ENCODE measurements at regions not wholly inside any gene's neighbourhood (a gene's known extent, or its start where the extent isn't known, plus 50 kb on each side); places are given as distances from the start of the nearest gene placed in this dataset.

DNA sequence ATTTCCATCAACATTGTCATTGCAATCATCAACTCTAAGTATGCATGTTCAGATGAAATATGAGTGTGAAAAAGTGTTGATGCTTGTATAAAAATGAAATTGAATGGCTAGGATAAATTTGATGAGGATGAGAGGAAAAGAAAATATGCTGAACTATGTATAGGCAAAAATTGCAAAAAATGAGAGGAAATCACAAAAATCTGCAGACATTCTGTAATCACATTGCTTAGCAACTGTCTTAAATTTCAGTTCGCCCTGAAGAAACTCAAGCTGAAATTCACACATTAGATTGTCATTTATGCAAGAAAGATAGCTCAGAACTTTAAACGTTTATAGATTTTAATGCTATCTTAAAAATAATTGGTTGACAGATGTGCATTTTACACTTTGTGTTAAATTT, 1098.8 kb upstream of the IGFBP7 start:
- DNase-seq (ENCODE audit: low read depth in 2 of 2): no peak

DNA sequence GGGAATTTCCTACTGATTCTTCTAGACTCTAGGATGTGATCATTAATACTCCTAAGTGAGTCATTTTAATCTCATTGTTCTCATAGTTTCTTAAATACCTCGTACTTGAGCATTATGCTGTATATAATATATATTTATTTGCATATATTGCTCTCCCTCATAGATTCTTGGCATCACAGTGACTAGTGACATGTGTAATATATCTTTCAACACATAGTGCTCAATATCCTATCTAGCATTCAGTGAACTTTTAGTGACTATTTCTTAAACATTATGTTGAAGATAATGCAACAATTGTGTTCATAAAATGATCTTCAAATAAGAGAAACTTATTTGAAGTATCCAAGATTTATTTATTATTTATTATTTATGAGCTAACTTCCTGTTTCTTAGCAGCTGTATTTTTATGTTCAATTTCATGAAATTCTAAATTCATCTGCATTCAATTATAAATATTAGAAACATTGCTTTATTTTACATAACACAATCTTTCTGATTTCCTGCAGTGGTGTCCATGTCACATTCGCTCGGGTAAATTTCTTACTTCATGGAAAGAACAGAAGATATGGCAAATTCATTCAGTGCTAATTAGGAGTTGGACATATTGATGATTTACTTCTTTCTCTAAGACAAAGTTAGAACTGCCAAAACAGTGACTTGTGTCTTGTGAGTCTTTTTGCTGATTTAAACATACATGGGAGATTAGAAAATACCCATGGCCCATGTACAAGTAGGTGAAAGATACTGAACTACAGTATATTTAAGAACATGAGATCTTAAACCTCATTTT, 1095.5 kb upstream of the IGFBP7 start:
- DNase-seq (ENCODE audit: low read depth in 2 of 2): no peak

DNA sequence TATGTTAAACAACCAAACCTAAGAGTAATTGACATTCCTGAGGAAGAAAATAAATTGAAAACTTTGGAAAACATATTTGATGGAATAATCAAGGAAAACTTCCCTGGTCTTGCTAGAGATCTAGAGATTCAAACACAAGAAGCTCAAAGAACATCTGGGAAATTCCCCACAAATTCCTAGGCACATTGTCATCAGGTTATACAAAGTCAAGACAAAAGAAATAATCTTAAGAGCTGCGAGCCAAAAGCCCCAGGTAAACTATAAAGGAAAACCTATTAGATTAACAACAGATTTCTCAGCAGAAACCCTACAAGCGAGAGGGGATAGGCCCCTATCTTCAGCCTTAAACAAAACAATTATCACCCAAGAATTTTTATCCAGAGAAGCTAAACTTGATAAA, 1082.0 kb upstream of the IGFBP7 start:
- DNase-seq (ENCODE audit: low read depth in 2 of 2): no peak

DNA sequence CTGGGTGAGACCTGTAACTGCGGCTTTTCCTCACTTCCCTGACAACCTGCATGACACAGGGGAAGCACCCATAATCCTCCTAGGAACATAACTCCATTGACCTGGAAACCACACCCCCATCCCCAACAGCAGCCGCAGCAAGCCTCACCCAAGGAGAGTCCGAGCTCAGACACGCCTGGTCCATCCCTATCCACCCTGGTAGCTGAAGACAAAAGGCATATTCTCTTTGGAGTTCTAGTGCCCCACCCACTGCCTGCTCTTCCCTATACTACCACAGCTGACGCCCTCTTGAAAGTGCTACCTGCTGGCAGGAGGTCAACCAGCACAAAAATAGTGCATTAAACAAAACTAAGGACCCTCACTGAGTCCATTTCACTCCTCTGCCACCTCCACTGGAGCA, 1080.9 kb upstream of the IGFBP7 start:
- DNase-seq (ENCODE audit: low read depth in 2 of 2): no peak

DNA sequence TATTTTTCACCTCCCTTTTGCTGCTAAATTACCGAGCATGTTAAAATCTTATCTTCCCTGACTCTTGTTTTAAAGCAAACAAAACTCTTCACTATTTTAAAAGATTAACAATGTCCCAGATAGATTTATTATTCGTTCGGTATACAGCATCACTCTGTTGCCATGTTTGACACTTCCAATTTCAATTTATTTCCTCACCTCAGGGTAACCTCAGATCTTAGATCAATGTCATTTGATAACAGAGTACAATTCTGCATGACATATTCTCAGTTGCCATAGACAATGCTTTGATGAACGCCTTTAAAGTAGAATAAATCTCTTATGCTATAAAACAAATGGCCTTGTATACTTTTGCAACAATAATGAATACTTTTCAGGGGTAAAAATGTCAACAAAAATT, 1078.1 kb upstream of the IGFBP7 start:
- DNase-seq (ENCODE audit: low read depth in 2 of 2): no peak

DNA sequence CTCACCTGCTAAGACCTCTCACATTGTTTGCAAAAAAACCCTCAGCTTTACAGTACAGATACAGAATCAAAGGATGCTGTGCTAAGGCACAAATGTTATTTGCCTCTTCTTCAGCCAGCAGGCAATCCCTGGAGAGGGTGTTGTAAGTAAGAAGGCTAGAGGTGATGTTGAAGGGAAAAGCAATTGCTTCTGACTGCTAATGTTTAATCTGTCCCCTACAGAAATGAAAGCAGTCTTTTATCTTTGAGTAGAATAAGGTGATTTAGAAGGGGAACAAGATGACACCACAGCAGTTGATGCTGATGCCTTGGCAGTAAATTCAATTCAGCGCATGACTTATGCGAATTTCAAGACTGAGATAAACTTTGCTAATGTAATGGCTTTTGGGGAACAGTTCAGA, 1064.8 kb upstream of the IGFBP7 start:
- DNase-seq (ENCODE audit: low read depth in 2 of 2): no peak

DNA sequence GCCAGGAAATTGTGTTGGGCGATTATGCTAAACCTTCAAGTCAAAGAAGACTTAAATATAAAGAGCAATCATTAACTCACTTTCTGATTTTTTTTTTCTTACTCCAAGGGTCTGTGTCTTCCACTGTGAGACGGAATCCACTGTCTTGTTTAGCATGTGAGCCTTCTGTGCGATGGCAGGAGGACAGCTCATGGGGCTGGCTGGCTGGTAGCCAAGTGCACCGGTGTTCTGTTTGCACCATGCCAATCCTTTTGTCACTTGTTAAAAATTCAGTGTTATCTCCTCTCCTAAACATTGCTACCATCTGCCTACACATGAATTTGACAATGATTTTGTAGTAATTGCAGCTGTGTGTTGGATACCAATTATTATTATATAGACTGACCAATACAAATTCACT, 1056.3 kb upstream of the IGFBP7 start:
- no peak for DNase-seq (ENCODE audit: low read depth in 2 of 2)

DNA sequence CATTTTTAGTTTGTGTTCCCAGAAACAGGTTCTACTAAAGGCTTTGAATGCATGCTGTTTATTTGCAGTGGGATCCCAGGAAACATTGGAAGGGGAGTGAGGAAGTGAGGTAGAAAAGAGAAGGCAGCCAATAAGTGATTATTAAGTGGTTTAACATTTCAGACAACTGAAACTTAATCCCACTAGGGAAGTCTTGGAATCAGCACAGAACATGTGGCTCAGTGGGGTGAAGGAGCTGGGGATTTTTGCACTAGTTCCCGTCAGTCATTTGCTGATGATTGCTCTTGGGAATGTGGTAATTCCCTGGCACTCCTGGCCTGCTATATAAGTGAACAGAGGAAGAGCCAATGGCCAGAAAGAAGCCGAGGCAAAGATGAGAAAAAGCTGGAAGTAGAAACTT, 1053.0 kb upstream of the IGFBP7 start:
- DNase-seq (ENCODE audit: low read depth in 2 of 2): no peak

DNA sequence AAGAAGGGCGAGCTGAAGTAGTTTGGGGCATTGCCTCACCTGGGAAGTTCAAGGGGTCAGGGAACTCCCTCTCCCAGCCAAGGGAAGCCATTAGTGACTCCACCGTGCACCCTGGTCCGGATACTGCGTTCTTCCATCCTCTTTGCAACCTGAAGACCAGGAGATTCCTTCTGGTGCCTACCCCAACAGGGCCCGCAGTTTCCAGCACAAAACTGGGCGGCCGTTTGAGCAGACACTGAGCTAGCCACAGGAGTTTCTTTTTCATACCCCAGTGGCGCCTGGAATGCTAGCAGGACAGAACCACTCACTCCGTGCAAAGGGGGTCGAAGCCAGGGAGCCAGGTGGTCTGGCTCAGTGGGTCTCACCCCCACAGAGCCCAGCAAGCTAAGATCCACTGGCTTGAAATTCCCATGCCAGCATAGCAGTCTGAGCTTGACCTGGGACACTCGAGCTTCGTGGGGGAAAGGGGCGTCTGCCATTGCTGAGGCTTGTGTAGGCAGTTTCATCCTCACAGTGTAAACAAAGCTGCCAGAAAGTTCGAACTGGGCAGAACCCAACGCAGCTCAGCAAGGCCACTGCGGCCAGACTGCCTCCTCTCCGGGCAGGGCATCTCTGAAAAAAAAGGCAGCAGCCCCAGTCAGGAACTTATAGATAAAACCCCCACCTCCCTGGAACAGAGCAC, 1039.4 kb upstream of the IGFBP7 start:
- no peak for DNase-seq (ENCODE audit: low read depth in 2 of 2)

DNA sequence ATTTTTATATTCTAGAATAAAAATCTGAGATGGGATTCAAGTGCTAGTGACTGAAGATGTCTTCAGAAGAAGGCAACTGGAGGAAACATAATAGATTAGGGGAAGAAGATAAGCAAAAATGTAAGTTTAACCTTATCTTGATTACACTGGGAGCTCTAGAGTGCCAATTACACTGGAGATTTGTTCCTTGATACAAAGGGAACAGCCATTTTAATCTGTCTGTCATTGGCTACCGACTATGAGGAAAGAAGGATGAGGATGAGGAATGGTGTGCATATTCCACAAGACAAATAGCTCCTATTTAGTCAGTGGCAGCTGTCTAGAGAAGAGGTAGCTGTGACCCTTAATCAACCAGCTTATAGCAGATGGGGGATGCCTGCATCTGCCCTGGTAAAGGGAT, 1034.5 kb upstream of the IGFBP7 start:
- no peak for DNase-seq (ENCODE audit: low read depth in 2 of 2)

DNA sequence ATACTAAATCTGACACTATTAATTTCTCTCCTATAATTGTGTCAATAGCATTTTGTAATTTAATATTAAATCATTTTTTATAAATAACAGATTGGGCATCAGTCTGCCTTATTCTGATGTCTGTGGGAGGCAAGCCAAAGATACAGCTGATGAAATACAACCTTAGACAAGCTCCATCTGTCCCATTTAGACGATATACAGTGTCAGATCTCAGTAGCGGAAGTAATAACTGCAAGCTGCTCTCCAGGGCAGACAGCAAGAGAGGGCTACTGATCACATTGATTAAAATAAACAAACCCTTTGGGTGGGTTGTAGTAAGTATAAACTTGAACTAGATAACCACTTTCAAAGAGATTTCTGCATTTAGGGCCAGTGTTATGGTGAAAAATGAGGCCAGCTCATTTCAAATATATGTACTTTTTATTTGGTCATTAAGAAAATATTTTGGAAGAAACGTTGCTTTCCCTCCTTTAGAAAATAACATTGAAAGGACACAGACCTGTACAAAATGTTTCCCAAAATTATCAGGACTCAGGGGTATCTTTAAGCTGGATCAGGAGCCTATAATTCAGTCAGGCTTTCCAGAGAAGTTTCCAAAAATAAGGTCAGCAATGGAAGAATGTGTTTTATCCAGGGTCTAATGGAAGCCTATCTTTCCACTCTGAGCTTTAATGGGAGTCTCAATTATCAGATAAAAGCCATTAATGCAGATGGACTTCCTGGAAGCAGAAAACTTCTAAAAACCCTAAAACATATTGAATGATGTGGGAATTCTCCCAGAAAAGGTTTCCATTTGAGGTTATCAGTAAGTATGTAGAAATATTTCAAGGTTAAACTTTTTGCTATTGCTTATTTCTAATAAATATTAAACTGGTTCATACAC, 1028.8 kb upstream of the IGFBP7 start:
- DNase-seq (ENCODE audit: low read depth in 2 of 2): no peak

DNA sequence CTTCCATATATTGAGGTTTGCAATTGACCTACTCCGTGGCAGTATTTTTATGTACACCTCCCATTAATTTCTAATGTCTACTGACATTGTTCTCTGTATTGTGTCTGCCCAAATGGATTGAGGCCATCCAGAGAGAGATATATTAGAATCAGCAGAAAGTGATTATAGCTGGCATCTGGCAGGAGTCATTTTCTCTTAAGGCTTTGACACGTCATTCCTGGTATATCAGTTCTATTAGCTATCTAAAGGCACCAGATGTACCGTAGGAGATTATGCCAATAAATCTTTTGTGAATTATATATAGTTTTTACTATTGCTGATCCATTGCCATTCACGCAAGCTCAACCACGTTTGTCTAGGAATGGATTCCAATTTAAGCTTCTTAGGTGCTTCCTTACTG, 1026.4 kb upstream of the IGFBP7 start:
- no peak for DNase-seq (ENCODE audit: low read depth in 2 of 2)

DNA sequence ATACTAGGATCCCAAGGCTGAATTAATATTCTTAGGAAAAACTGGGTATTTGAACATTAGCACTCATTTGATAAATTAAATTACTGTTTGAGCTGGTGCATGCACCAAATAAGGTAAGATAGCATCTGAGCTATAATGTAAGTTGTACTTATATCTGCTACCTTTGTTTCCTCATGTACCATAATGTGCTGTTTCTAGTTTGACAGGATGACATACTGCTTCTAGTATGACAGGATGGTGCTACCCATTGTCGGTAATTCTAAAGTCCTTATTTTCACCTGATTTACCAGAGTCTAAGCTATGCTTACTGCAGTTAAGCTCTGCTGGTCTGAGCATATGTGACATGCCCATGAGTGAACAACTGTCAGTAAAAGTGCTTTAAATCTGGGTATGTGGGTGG, 1017.5 kb upstream of the IGFBP7 start:
- DNase-seq (ENCODE audit: low read depth in 2 of 2): no peak

DNA sequence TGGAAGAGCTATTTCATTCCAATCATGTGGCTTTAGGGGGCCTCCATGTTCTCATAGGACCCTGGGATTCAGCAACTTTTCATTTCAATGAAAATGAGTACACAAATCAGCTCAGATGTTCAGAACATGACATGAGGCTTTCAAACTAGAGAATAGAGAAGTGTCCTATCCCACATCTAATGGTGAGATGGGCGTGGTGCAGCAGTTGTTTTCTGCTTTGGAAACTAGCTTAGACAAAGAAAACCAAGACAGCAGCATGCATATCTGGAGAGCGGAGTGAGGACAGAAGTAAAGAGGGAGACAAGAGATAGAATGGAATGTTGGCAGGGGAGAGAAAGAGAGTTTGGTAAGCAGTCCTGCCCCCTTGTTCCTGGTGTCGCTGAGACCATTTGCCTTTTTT, 1009.1 kb upstream of the IGFBP7 start:
- DNase-seq (ENCODE audit: low read depth in 2 of 2): no peak

DNA sequence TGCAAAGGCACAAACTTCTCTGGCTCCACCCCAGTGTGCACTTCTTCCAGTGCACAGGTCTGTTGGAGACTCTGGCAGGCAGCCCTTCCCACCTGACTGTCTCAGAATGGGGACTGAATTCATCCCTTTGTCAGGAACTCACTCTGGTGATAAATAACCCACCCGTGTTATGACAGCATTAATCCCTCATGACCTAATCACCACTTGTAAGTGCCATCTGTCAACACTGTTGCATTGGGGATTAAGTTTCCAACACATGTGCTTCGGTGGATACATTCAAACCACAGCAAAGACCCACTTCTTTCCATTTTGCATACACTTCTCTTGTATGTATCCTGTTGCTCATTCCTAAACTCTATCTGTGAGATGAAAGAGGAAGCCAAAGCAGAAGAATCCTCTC, 1002.9 kb upstream of the IGFBP7 start:
- DNase-seq (ENCODE audit: low read depth in 2 of 2): no peak

DNA sequence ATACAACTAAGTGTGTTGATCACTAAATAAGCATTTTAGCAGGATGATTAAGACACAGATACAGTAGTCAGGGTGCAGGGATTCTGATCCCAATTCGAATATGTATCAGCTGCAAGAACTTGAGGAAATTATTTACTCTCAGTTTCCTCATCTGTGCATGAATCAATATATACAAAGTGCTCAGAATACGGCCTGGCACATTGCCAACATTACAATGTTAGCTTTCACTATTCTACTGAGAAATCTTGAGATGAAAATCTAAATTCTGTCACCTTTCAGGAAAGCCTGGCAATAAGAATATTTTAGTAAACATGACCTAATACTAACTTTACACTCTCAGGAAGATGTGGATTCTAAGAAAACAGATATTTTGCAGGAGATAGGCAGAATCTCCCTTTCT, 1001.6 kb upstream of the IGFBP7 start:
- DNase-seq (ENCODE audit: low read depth in 2 of 2): no peak

DNA sequence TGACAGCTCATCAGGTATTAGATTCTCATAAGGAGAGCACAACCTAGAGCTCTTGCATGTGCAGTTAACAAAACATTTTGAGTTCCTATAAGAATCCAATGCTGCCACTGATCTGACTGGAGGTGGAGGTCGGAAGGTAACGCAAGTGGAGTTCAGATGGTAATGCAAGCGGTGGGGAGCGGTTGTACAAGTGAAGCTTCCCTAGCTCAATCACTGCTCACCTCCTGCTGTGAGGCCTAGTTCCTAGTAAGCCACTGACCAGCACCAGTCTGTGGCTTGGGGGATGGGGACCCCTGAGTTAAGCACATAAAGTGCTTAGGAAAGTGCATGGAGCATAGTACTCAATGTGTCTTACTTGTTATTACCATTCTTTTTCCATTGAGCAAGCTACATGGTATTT, 983.2 kb upstream of the IGFBP7 start:
- DNase-seq (ENCODE audit: low read depth in 2 of 2): no peak

DNA sequence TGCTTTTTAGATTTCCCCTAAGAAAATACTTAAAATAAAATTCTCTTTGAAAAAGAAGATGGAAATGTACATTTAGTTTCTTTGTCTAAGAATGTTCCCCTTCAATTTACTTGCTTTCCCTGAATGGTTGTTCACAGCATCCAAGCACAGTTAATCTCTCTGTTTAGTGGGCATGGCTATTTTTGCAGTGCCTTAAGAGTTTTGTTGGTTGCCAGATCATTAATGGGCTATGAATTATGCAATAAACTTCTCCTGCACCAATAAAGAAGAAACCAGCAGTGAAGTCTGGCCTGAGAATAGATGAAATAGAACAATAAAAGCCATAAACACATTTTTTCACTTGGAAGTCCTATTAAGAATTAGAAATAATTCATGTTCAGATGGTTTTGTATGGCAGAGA, 980.4 kb upstream of the IGFBP7 start:
- no peak for DNase-seq (ENCODE audit: low read depth in 2 of 2)

DNA sequence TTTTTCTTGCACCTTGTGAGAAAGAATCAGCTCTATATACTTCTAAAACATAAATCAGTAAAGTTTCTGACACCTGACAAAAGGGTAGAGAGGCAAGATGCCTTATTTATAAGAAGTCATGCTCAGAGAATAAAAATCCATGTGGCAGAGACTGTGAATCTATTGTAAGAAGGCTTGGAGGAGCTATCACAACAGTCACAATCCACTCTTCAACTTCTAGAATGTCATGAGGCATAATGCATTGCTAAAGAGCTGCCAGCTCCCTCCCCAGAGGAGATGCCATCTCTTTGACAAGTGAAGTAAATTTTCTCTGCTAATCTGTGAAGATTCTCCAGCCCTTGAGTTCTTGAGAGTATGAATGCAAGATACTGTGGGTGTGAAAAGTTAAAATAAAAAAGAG, 971.2 kb upstream of the IGFBP7 start:
- no peak for DNase-seq (ENCODE audit: low read depth in 2 of 2)

DNA sequence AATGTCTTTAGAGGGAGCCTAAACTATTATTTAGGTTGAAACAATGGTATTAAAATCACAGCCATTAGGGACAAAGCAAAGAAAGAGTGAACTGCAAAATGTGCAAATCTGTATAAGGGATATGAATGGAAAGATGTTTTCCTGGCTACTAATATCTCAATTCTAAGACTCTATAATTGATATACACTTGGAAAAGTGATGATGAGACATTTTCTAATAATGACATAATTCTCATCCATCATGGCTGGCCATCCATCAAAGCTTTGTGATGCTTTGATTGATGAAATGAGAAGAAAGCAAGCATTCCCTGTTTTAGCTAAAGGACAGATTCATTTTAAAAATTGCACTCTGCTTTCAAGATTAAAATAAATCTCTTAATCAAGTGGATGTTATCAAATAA, 965.5 kb upstream of the IGFBP7 start:
- no peak for DNase-seq (ENCODE audit: low read depth in 2 of 2)

DNA sequence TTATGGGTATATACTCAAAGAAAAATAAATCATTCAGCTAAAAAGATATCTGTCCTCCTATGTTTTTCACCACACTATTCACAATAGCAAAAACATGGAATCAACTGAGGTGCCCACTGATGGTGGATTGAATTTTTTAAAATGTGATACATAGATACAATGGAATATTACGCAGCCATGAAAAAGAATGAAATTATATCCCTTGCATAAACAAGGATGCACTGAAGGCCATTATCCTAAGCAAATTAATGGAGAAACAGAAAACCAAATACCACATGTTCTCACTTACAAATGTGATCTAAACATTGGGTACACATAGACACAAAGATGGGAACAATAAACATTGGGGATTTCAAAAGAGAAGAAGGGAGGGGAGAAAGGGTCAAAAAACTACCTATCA, 964.2 kb upstream of the IGFBP7 start:
- no peak for DNase-seq (ENCODE audit: low read depth in 2 of 2)

DNA sequence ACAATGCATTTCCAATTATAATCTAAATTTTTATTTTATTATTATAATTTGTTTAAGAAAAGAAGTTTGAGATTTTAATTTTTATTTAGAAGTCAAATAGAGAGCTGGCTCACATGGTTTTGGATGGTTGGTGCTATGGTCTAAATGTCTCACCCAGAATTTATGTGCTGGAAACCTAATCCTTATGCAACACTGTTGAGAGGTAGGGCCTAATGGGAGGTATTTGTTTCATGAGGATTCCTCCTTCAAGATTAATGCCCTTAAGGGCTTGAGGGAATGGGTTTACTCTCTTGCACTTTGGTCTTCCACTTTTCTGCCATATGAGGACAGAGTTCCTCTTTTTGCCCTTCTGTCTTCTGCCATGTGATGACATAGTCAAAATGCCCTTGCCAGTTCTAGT, 960.5 kb upstream of the IGFBP7 start:
- DNase-seq (ENCODE audit: low read depth in 2 of 2): no peak

DNA sequence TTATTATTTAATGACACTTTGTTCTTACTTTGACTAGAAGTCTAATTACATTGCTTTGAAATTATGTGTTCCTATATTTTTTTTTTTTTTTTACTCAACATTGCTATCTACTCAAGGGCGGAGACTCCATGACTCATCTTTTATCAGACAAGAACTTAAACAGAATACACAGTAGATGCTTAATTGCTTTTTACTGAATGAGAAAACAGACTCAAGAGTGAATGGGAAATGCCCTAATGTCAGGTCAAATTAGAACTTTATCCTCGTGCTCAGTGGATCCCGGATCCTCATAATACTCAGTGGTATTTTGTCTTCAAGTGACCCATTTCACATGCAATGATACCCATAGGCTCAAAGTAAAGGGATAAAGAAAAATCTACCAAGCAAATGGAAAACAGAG, 954.5 kb upstream of the IGFBP7 start:
- no peak for DNase-seq (ENCODE audit: low read depth in 2 of 2)

Data from stimulated activated CD4-positive, alpha-beta T cell treated with anti-CD3 and anti-CD28 coated beads, Interleukin-4, amount 100 ng/mL, for 48 hours (primary cell).